HG03025 (cell line): ENCODE measurements at regions not wholly inside any gene's neighbourhood (a gene's known extent, or its start where the extent isn't known, plus 50 kb on each side); places are given as distances from the start of the nearest gene placed in this dataset.
"Not testable (repeated sequence)": the region's sequence is repeated elsewhere in the genome, so short reads cannot be mapped to it uniquely, and the experiment has no call there.

Experiments used
- ATAC-seq: cut with Tn5 transposase; IDR thresholded peaks from one replicate; pipeline ENCODE4 v1.9.1; 2021; ENCODE audit warnings: mild to moderate bottlenecking, moderate library complexity; ENCODE audit not compliant: unreplicated experiment, low FRiP score

- ATAC-seq, result not testable (repeated sequence)
Observed at GRCh38 chr15:88965097-88965496, 51.9 kb upstream of the MFGE8 start.

DNA sequence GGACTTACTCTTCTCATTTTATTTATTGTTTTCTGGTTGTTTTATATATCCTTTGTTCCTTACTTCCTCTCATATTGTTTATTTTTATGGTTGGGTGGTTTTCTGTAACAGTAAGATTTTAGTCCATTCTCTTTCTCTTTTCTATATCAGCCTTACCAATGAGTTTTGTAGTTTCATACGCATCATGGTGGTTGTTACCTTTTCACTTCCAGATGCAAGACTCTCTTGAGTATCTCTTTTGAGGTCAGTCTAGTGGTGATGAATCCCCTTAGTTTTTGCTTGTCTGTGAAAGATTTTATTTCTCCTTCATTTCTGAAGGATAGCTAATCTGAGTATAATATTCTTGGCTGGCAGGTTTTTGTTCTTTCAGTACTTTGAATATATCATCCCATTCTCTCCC is 57.1 kb upstream of the MFGE8 start:
- ATAC-seq, result no peak

GRCh38 chr15:88974392-88974791 is 61.2 kb upstream of the MFGE8 start:
- no peak for ATAC-seq

DNA sequence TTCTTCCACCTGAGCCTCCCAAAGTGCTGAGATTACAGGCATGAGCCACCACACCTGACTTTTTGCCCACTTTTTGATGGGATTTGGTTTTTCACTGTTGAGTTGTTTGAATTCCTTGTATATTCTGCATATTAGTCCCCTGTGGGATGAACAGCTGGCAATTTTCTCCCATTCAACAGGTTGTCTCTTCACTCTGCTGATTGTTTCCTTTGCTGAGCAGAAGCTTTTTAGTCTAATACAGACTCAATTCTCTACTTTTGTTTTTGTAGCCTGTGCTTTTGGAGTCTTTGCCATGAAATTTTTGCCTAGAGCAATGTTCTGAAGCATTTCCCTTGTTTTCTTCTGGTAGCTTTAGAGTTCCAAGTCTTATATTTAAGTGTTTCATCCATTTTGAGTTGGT is 62.7 kb upstream of the MFGE8 start:
- no peak for ATAC-seq

DNA sequence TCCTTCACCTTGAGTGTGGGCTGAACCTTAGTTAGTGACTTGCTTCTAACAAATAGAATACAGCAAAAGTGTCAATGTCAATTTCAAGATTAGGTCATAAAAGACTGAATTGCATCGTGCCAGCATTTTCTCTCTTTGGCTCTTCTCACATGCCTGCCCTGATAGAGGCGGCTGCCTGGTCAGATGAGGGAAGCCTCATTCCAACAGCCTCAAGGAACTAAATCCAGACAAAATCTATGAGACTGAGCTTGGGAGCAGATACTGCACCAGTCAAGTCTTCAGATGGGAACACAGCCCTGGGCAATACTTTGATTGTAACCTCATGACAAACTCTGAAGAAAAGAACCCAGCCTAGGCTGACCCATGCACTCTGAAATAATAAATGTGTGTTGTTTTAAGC is 63.5 kb upstream of the MFGE8 start:
- ATAC-seq, result no peak

DNA sequence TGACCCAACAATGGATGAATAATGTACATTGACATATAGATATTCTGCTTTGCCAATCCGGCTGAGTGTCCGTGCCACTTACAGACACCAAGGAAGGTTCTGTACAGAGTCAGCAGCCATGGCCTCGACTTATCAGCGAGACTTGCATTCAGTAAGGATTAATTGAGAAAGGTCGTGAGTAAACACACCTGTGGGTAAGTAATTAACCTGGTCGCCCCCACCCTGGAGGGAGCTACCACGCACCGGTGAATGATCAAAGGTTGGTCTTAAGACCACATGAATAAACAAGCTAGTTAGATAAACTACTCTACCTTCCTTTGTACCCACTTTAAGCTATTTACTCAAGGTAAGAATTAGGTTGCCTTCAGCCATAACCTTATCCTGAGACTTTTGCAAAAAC is 66.5 kb upstream of the MFGE8 start:
- ATAC-seq, result no peak

GRCh38 chr15:88980498-88980897 is 67.3 kb upstream of the MFGE8 start:
- no peak for ATAC-seq

DNA sequence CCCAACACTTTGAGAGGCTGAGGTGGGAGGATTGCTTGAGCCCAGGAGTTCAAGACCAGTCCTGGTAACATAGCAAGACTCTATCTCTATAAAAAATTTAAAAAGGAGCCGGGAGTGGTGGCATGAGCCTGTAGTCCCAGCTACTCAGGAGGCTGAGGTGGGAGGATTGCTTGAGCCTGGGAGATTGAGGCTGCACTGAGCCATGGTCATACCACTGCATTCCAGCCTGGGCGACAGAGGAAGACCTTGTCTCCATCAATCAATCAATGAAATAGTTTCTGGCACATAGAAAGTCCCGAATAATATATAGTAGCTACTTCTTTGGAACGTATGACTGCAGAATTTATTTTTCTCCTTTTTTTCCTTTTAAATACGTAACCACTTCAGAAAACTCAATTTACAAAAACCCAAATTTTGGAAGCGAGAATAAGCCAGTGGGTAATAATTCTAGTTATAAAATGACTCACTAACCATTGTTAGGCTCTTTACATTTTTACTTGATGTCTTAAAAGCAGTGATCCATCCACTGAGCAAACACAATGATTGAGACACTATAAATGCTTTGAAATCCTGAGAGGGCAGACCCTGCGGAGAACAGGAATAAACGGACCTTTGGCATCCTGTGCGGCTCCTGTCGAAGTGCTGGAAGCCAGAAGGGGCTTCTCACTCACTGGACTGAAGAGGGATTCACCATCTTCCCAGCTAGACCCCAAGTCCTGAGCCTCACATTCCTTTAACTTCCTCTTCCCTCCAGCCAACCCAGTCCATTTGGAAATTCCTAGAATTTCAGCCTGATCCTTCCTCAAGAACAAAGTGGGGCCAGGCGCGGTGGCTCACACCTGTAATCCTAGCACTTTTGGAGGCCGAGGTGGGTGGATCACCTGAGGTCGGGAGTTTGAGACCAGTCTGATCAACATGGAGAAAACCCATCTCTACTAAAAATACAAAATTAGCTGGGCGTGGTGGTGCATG is 68.4 kb upstream of the MFGE8 start:
- no peak for ATAC-seq

DNA sequence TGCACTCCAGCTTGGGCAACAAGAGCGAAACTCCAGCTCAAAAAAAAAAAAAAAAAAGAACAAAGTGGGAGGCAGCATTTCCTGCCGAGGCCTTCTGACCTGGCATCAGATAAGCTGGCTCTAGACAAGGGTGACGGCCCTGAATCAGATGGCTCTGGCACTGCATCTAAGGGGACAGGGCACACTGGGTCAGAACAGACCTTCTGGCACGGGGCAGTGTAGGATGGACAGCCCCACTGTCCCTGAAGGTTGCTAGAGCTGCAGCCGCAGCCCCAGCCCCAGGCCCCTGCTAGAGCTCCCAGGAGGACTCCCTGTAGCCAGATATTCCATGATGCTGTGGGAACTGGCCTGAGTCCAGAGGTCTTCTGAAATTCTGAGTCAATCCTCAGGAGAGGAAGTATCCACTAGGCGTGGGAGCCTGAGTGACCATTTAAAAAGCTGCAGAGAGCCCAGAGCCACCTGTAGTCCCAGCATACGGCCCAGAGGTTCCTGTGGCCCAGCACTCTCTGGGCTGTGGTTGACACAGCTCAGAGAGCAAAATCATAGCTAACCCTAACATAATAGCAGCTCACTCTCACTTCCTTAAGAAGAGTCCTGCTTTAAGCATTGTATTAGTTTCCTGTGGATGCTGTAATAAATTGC is 69.2 kb upstream of the MFGE8 start:
- ATAC-seq, result peak; percentile 92

DNA sequence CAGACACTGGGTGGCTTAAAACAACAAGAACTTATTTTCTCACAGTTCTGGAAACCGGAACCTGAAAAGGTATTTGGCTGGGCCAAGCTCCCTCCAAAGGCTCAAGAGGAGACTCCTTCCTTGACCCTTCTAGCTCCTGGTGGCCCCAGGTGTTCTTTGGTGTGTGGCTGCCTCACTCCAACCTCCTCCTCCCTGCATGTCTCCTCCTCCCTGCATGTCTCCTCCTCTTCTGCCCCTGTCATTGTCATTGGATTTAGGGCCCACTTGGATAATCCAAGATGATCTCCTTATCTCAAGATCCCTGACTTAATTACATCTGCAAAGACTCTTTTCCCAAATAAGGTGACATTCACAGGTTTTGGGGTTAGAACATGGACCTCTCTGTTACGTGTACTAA is 69.8 kb upstream of the MFGE8 start:
- no peak for ATAC-seq

DNA sequence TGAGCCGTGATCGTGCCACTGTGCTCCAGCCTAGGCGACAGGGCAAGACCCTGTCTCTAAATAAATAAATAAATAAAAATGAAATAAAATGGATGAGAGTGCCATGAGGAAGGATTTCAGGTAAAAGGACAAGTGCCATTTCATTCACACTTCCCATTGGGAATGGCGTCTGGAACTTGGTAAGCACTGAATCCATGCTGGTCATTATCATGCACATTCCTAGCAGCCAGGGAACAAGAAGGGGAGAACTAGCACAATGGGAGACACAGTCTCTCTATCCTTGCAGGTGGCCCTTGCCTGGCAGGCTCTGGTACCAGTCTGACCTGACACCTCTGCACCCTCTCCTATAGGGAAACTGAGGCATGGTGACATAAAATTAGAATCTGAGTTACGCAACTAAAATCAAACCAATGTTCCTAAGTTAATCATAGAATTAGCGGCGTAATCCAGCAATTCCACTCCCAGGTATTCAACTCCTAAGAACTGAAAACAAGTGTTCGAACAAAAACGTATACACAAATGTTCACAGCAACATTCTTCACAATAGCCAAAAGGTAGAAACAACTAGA is 70.8 kb upstream of the MFGE8 start:
- no peak for ATAC-seq

- no peak for ATAC-seq
Observed at GRCh38 chr15:88985547-88986393, 72.6 kb upstream of the MFGE8 start.

DNA sequence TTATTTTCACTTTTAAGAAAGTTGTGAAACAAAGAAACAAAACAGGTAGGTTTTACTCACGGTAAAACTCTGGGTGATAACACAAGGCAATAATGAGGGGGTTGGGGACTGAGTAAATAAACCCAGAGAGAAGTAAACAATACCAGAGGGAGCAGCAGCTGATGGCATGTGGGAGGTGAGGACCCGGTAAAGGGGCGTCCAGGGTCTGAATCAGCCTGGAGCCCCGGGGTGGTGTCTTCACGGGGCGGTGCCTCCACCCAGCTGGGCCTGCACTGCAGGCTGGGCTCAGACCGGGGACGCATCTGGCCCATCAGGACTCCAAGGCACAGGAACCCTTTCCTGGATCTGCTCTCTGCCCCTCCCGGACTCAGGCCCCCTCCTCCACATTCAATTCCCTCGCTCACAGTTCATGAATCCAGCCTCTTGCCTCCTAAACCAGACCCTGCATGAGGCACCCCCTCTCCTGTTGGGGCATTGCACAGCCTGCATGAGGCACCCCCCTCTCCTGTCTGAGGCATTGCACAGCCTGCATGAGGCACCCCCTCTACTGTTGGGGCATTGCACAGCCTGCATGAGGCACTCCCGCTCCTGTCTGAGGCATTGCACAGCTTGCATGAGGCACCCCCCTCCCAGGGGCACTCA is 73.9 kb upstream of the MFGE8 start:
- ATAC-seq, result no peak

- ATAC-seq, result no peak
Observed at GRCh38 chr15:88987591-88987933, 74.4 kb upstream of the MFGE8 start.

GRCh38 chr15:88987934-88988671 is 74.9 kb upstream of the MFGE8 start:
- no peak for ATAC-seq

DNA sequence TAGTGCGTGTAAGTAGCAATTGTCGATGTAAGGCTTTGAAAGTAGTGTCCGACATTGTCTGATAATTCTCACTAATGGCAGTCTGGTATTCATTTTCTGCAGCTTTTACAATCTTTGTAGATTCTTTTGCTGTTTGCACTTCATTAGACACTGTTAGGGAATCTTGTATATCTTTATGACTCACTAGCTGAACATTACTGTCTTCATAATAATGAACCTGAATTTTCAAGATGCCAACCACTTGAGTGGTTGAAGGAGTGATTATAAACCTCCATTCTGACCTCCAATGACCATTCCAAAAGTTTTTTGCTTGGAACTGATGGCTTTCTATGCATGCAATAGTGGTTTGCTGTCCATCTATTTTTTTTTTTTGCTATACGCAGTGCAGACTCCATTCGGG is 76.4 kb upstream of the MFGE8 start:
- ATAC-seq, result no peak

DNA sequence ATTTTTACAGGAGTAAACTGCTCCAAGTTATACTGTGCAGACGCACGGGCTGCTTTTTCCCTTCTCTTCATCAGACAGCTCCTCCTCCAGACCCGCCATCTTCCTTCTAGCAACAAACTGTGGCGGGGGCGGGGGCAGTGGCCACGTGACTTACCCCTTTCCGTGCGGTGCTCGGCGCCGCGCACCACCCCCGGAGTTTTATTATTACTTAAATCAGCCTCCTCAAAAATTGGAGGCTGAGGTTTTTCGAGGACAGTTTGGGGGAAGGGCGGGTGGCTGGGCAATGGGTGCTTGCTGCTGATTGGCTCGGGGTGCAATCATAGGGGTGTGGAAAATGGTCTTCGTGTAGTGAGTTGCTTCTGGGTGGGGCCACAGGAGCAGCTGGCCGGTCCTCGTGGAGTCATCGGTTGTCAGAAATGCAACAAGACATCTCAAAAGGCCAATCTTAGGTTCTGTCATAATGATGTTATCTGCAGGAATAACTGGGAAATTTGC is 77.1 kb upstream of the MFGE8 start:
- no peak for ATAC-seq

DNA sequence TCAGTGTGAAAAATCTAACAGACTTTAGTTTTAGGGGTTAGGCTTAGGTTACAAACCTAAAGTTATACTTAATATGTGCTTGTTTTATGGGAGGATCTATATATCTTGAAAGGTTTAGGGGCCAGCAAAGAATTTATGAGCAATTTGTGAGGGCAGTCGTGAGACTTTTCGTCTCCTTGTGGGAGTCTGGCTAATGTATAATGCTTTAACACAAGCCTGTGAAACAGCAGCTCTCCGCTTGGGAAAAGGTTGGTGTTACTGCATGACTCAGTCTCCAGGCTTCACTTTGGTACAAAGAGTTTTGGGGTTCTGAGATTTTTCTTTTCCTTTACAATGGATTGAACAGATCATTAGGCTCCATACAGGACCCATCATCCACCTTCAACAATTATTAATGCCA is 79.0 kb upstream of the MFGE8 start:
- no peak for ATAC-seq

GRCh38 chr15:88992912-88993376 is 79.8 kb upstream of the MFGE8 start:
- ATAC-seq, result no peak
